SH-SY5Y (cell line): ENCODE measurements at regions not wholly inside any gene's neighbourhood (a gene's known extent, or its start where the extent isn't known, plus 50 kb on each side); places are given as distances from the start of the nearest gene placed in this dataset.

ENCODE experiments used
- GATA2 ChIP-seq: IDR thresholded peaks from 2 replicates; pipeline ENCODE4 v1.6.1; 2011; ENCODE audit warnings: mild to moderate bottlenecking, low read depth, low read length
- GATA3 ChIP-seq: IDR thresholded peaks from 2 replicates; pipeline ENCODE4 v1.6.1; 2011; ENCODE audit warnings: low read depth, mild to moderate bottlenecking, low read length, moderate library complexity

DNA sequence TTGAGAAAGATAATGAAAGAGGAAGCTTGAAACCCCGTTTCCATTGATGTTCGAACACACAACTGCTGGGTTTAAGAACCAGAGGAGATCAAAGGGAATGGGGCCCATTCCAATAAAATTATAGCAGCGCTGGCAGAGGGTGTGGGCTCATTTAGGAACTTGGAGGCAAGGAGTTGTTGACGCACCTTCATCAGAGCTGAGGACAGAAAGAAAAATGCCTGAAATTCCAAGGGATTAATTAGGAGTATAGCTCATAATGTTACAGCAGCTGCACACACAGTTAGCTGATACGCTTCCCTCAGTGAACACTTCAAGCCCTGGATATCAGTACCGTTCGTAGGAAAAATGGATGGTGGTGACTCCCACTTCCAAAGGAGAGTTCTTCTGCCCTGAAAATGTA is 127.2 kb downstream of the AXIN2 start:
- TF ChIP-seq GATA2 (no peak), GATA3 (no peak)

- TF ChIP-seq GATA2 = no peak
- TF ChIP-seq GATA3 = no peak
Measured at GRCh38 chr17:65433592-65433991, 127.9 kb downstream of the AXIN2 start.

DNA sequence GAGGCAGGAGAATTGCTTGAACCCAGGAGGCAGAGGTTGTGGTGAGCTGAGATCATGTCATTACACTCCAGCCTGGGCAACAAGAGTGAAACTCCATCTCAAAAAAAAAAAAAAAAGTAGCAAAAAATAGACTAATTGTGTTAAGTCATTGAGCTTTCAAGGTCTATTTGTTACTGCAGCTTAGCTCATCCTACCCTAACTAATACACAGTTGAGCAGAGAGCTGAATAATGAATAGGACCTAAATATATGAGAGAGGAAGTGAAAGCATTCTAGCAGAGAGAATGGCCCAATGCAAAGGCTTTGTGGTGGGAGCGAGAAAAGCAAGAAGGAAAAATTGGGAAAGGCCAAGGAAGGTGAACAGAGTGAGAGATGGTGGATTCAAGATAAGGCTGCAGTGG is 128.3 kb downstream of the AXIN2 start:
- TF ChIP-seq GATA3 (no peak), GATA2 (no peak)

DNA sequence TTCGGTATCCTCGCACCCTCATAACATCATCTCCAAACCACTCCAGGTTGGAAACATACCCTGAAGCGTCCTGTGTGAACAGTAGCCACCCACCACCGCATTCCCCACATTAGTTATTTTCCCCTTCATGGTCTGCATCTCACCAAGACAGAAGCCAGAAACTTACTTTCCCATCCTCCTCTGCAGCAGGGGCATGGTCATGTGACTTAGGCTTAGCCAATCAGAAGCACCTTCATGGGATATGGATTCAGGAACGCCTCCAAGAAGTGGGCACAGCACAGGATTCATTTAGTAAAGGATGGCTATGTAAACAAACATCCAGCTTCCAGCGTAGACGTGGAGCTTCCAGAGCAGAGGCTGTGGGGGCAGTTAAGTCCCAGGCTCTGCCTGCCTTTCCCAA is 130.3 kb downstream of the AXIN2 start:
- no peak for TF ChIP-seq GATA2
- no peak for TF ChIP-seq GATA3

GRCh38 chr17:65430209-65430833 is 131.1 kb downstream of the AXIN2 start:
- TF ChIP-seq GATA2 (no peak), GATA3 (no peak)

DNA sequence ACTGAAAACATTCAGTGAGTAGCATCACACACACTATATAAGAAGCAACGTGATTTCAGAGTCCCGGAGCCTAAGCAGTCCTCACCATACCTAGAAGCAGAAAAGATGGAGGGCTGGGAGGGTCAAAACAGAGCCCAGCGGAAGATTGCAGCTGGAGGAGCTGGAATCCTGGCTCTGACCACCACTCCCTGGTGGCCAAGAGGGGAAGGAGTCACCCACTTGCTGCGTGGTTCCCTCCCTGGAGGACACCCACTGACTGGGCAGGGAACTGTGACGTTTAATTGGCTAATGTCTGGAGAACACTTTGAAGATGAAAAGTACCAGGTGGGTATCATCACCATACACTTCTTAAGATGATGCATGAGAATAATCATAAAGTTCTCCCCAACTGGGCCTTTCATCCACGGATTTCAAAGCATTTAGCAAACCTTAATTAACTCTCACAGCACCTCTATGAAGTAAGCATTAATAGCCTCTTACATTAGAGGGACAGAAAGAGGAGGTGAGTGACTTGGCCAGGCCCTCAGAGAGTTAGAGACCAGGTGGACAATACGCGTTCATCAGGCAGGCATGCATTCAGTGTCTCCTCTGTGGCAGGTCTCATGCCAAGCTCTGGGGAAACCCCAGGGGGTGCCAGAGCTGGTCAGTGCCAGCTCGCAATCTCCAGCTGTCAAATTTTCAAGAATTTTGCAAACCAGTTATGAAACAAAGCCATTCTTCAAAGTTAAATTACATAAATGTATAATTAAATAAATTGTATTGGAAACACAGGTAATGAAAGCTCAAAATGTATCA is 137.9 kb downstream of the AXIN2 start:
- TF ChIP-seq GATA2 (no peak), GATA3 (no peak)

- no peak for TF ChIP-seq GATA3
- no peak for TF ChIP-seq GATA2
Measured at GRCh38 chr17:65418622-65419021, 142.8 kb downstream of the AXIN2 start.

DNA sequence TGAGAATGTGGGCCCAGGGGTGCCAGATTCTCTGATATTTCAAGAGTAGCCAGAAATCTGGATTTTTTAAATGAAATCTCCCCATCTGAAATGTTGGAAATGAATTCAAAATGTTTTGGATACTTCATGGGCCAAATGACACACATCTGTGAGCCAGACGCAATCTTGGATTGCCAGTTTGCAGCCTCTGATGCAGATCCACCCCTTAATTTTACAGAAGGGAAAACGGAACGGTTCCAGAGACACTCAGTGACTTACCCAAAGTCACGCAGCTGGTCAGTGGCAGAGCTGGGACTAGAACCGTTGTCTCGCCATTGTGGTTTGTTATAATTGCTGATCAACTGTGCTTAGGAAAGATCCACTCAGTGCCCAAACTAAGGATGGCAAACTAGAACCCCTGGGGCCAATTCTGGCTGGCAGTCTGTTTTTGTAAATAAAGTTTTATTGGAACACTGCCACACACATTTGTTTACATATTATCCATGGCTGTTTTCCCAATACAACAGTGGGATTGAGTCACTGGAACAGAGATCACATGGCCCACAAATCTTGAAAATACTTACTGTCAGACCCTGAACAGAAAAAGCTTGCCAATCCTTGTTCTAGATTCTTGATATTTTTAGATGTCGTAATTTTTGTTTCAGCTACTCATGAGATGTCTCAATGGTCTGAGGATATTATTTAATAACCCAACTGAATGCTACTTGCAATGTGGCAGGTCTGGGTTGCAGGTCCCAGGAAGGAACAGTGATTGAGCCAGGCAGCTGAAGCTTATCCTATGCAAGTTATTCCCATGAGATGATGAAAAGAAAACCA is 143.8 kb downstream of the AXIN2 start:
- TF ChIP-seq GATA2 (no peak), GATA3 (no peak)

GRCh38 chr17:65415991-65416390 is 145.5 kb downstream of the AXIN2 start:
- TF ChIP-seq GATA2 (no peak), GATA3 (no peak)

GRCh38 chr17:65413390-65413789 is 148.1 kb downstream of the AXIN2 start:
- TF ChIP-seq GATA3 = no peak

DNA sequence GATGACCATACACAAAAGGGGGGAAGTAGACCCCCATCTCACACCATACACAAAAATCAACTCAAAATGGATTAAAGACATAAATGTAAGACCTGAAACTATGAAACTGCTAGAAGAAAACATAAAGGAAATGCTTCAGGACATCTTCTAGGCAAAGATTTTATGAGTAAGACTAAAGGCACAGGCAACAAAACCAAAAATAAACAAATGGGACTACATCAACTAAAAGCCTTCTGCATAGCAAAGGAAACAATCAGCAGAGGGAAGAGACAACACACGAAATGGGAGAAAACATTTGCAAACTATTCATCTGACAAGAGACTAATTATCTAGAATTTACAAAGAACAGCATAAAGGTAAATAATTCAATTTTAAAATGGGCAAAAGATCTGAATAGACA is 152.1 kb downstream of the AXIN2 start:
- no peak for TF ChIP-seq GATA3

DNA sequence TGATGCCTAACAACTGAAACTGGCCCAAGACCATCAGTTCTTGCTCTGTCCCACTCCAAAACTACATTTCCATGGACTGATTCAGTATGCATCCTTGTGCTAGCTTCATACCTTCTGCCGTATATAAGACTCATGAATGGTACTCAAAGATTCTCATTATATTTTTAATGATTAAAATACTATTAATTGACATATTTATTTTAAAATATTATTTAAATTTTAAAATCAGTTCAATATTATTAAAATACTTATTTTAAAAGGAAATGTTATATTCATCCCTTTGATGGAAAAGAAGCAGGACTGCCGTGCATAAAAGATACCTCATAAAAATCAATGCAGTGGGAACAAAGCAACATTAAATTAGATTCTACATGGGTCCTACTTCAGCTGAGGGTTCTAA is 153.4 kb downstream of the AXIN2 start:
- TF ChIP-seq GATA2 (no peak), GATA3 (no peak)

- TF ChIP-seq GATA3 (no peak), GATA2 (no peak)
Measured at GRCh38 chr17:65407017-65407416, 154.4 kb downstream of the AXIN2 start.

GRCh38 chr17:65406552-65406951 is 154.9 kb downstream of the AXIN2 start:
- TF ChIP-seq GATA2 = no peak
- no peak for TF ChIP-seq GATA3

DNA sequence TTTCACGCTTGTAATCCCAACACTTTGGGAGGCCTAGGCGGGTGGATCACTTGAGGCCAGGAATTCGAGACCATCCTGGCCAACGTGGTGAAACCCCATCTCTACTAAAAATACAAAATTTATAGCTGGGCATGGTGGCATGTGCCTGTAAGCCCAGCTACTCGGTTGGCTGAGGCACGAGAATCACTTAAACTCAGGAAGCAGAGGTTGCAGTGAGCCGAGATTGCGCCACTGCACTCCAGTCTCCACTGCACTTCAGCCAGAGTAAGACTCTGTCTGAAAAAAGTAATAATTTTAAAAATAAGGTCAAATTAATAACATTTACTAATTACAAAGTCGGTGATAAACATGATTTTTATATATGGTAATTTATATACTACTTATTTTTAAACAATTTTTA is 155.9 kb downstream of the AXIN2 start:
- TF ChIP-seq GATA3 = no peak
- TF ChIP-seq GATA2 = no peak
